ENCODE measurements at regions not wholly inside any gene's neighbourhood (a gene's known extent, or its start where the extent isn't known, plus 50 kb on each side); places are given as distances from the start of the nearest gene placed in this dataset.
A peak's percentile ranks its signal among the peaks of the same experiment; 100 is the strongest.

- 19 to 78% methylated on average over 14 of the region's 14 CpGs for WGBS, 2 donors
- no peak overlapping the region for H3K4me3 ChIP-seq
- DNase-seq = no peak
- no peaks in the 10 kb centered on the region for H3K9me3 ChIP-seq
- no peak for TF ChIP-seq CTCF (IDR thresholded peaks at IDR 0.05)
- no peak for TF ChIP-seq POLR2A (IDR thresholded peaks at IDR 0.05)
- TF ChIP-seq POLR2AphosphoS5 (IDR thresholded peaks at IDR 0.05) = no peak
- peak overlapping the region in 1 of 4 donors; percentile 26 for H3K27ac ChIP-seq
- peaks cover 0 to 3% (median 0%) of the 10 kb centered on the region in 4 donors for H3K36me3 ChIP-seq
- H3K4me1 ChIP-seq = peaks cover 0 to 63% (median 48%) of the 10 kb centered on the region in 4 donors
- no peaks in the 10 kb centered on the region for H3K27me3 ChIP-seq
- intact Hi-C loops (cut with DNase I) = no loop called here
Measured at GRCh38 chr7:130909161-130909836, 175.3 kb upstream of the KLF14 start.

- DNase-seq = no peak
- Histone ChIP-seq H3K4me1 (peaks cover 0 to 63% (median 48%) of the 10 kb centered on the region in 4 donors), H3K27ac (peak overlapping the region in 2 of 4 donors; percentile 9 to 83), H3K27me3 (no peaks in the 10 kb centered on the region), H3K9me3 (no peaks in the 10 kb centered on the region), H3K4me3 (no peak overlapping the region), H3K36me3 (peaks cover 0 to 3% (median 0%) of the 10 kb centered on the region in 4 donors)
- WGBS, 2 donors = 20 to 68% methylated on average over 9 of the region's 9 CpGs
- TF ChIP-seq EP300 (IDR thresholded peaks at IDR 0.05) (no peak), POLR2AphosphoS5 (IDR thresholded peaks at IDR 0.05) (peak in 1 of 4 donors; percentile 13)
- intact Hi-C loops (cut with DNase I) = no loop called here
Measured at GRCh38 chr7:130909881-130910672, 176.1 kb upstream of the KLF14 start.

GRCh38 chr7:130910949-130911944 lies 177.2 kb upstream of the KLF14 start:
- H3K27me3 ChIP-seq = no peaks in the 10 kb centered on the region
- DNase-seq = no peak
- 12 to 58% methylated on average over 7 of the region's 7 CpGs for WGBS, 2 donors
- H3K27ac ChIP-seq = peak overlapping the region; percentile 73 to 87 (median 85)
- H3K4me3 ChIP-seq = peak overlapping the region in 1 of 4 donors; percentile 34
- H3K9me3 ChIP-seq = no peaks in the 10 kb centered on the region
- H3K4me1 ChIP-seq = peaks cover 0 to 65% (median 51%) of the 10 kb centered on the region in 4 donors
- TF ChIP-seq EP300 (IDR thresholded peaks at IDR 0.05) (no peak), CTCF (IDR thresholded peaks at IDR 0.05) (no peak), POLR2A (IDR thresholded peaks at IDR 0.05) (peak in 1 of 2 donors; percentile 8), POLR2AphosphoS5 (IDR thresholded peaks at IDR 0.05) (no peak)
- intact Hi-C loops (cut with DNase I) = no loop called here
- H3K36me3 ChIP-seq = peaks cover 0 to 3% (median 0%) of the 10 kb centered on the region in 4 donors

- Histone ChIP-seq H3K27me3 (no peaks in the 10 kb centered on the region), H3K36me3 (peaks cover 0 to 3% (median 0%) of the 10 kb centered on the region in 4 donors), H3K4me3 (peak overlapping the region; percentile 13 to 45 (median 36)), H3K9me3 (no peaks in the 10 kb centered on the region), H3K4me1 (peaks cover 0 to 75% (median 62%) of the 10 kb centered on the region in 4 donors), H3K27ac (peak overlapping the region; percentile 73 to 87 (median 85))
- DNase-seq = no peak
- intact Hi-C loops (cut with DNase I) = no loop called here
- WGBS, 2 donors = 5 to 39% methylated on average over 7 of the region's 7 CpGs
- TF ChIP-seq EP300 (IDR thresholded peaks at IDR 0.05) (no peak), POLR2AphosphoS5 (IDR thresholded peaks at IDR 0.05) (peak in 1 of 4 donors; percentile 53)
Measured at GRCh38 chr7:130912082-130912861, 178.3 kb upstream of the KLF14 start.

Measured in sigmoid colon (tissue), 6 donors.